Hepatocyte (in vitro differentiated cells): ENCODE measurements at regions not wholly inside any gene's neighbourhood (a gene's known extent, or its start where the extent isn't known, plus 50 kb on each side); places are given as distances from the start of the nearest gene placed in this dataset.
"Not testable (repeated sequence)": the region's sequence is repeated elsewhere in the genome, so short reads cannot be mapped to it uniquely, and the experiment has no call there.

ENCODE experiments used
- EZH2 ChIP-seq: fragments of 200-600 bp; sonication (generic); IDR thresholded peaks from 2 replicates; pipeline ENCODE4 v1.6.1; 2016; ENCODE audit warnings: antibody characterized with exemption, mild to moderate bottlenecking, borderline replicate concordance
- EZH2phosphoT487 ChIP-seq: fragments of 200-600 bp; sonication (generic); IDR thresholded peaks from one replicate; pipeline ENCODE4 v1.6.1; 2018; ENCODE audit warnings: antibody characterized with exemption, mild to moderate bottlenecking, low read depth, moderate library complexity; ENCODE audit not compliant: unreplicated experiment, severe bottlenecking
- TF ChIP-seq, protein P1 (sequence below): fragments of 200-600 bp; sonication (generic); IDR thresholded peaks from 2 replicates; pipeline ENCODE4 v1.5.1; 2016; ENCODE audit warnings: antibody characterized with exemption, mild to moderate bottlenecking; ENCODE audit not compliant: poor library complexity

DNA sequence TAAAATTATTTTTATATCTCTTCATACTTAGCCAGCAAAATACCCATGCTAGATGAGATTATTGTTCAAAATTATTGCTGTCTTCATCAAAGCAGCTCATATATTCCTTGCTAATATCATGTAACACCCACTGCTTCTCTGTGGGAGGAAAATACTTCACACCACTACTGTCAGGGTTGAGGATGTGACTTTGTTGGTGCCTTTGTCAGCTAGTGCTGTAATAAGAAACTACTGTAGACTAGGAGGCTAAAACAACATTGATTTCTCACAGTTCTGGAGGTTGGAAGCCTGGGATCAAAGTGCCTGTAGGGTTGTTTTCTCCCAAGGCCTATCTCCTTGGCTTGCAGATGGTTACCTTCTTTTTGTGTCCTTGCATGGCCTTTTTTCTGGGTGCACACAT lies 475.2 kb upstream of the ZNF337 start:
- TF ChIP-seq, protein P1, sequence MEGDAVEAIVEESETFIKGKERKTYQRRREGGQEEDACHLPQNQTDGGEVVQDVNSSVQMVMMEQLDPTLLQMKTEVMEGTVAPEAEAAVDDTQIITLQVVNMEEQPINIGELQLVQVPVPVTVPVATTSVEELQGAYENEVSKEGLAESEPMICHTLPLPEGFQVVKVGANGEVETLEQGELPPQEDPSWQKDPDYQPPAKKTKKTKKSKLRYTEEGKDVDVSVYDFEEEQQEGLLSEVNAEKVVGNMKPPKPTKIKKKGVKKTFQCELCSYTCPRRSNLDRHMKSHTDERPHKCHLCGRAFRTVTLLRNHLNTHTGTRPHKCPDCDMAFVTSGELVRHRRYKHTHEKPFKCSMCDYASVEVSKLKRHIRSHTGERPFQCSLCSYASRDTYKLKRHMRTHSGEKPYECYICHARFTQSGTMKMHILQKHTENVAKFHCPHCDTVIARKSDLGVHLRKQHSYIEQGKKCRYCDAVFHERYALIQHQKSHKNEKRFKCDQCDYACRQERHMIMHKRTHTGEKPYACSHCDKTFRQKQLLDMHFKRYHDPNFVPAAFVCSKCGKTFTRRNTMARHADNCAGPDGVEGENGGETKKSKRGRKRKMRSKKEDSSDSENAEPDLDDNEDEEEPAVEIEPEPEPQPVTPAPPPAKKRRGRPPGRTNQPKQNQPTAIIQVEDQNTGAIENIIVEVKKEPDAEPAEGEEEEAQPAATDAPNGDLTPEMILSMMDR: not testable (repeated sequence)
- TF ChIP-seq EZH2, EZH2phosphoT487: not testable (repeated sequence)
